Esophagus muscularis mucosa (tissue), 4 donors: ENCODE measurements at regions not wholly inside any gene's neighbourhood (a gene's known extent, or its start where the extent isn't known, plus 50 kb on each side); places are given as distances from the start of the nearest gene placed in this dataset.

Experiments used
- DNase-seq: peaks from one replicate; pipeline ENCODE4 v3.0.0-alpha.2; 2017; ENCODE audit errors: extremely low spot score
- H3K27ac ChIP-seq, 4 donors: fragments of 200-600 bp; sonication (generic); replicated peaks in 1 of 4; 1 replicate in 3 of 4; 2 replicates in 1 of 4; pipeline ENCODE4 v1.5.1; 2016 to 2019; ENCODE audit warnings: mild to moderate bottlenecking in 1 of 4
- H3K27me3 ChIP-seq, 4 donors: fragments of 200-600 bp; sonication (generic); one replicate each; pipeline versions ENCODE4 v1.5.1 to v1.6.0; 2016 to 2019
- H3K36me3 ChIP-seq, 4 donors: fragments of 200-600 bp; sonication (generic); one replicate each; pipeline ENCODE4 v1.5.1; 2016 to 2019
- H3K4me1 ChIP-seq, 4 donors: fragments of 200-600 bp; sonication (generic); one replicate each; pipeline ENCODE4 v1.5.1; 2016 to 2019
- H3K4me3 ChIP-seq, 4 donors: fragments of 200-600 bp; sonication (generic); 1 replicate in 2 of 4; 2 replicates in 2 of 4; pipeline ENCODE4 v1.5.1; 2016 to 2019; ENCODE audit warnings: mild to moderate bottlenecking in 4 of 4, moderate library complexity in 1 of 4
- H3K9me3 ChIP-seq, 4 donors: fragments of 200-600 bp; sonication (generic); 1 replicate in 3 of 4; 2 replicates in 1 of 4; pipeline ENCODE4 v1.5.1; 2016 to 2019
- CTCF ChIP-seq, 3 experiments: fragments of 200-600 bp in 2 of 3; fragments of 450-650 bp in 1 of 3; sonication (generic) in 2 of 3; IDR thresholded peaks; one replicate each; pipeline ENCODE4 v1.5.1; 2017 to 2019; ENCODE audit warnings: antibody characterized with exemption in 3 of 3, mild to moderate bottlenecking in 2 of 3, moderate library complexity in 1 of 3
- EP300 ChIP-seq: sonication (generic); formaldehyde crosslinking; IDR thresholded peaks from one replicate; pipeline ENCODE4 v1.6.1; 2017; ENCODE audit warnings: antibody characterized with exemption
- POLR2A ChIP-seq: fragments of 450-650 bp; IDR thresholded peaks from one replicate; pipeline ENCODE4 v1.6.1; 2017; ENCODE audit warnings: antibody characterized with exemption, moderate library complexity, mild to moderate bottlenecking, low read depth
- POLR2AphosphoS5 ChIP-seq, 2 donors: sonication (generic); formaldehyde crosslinking; IDR thresholded peaks; one replicate each; pipeline ENCODE4 v1.6.1; 2017; ENCODE audit warnings: antibody characterized with exemption in 2 of 2
- WGBS: methylation state at CpG from one replicate; pipeline ENCODE4 v1.1.5; 2018; 5-methylcytosine and 5-hydroxymethylcytosine counted together
- intact Hi-C: fragments of 100-400 bp; cut with DNase I; formaldehyde crosslinking; loops from one replicate; pipeline ENCODE4 v1.15.1; 2023

GRCh38 chr21:35170818-35171217 lies 121.7 kb upstream of the RUNX1 start:
- no peak for DNase-seq
- H3K9me3 ChIP-seq = no peaks in the 10 kb centered on the region
- no peaks in the 10 kb centered on the region for H3K4me1 ChIP-seq
- H3K27ac ChIP-seq = no peak overlapping the region
- no peaks in the 10 kb centered on the region for H3K36me3 ChIP-seq
- intact Hi-C loops = no loop called here
- H3K27me3 ChIP-seq = peaks cover 0 to 26% (median 0%) of the 10 kb centered on the region in 4 donors
- TF ChIP-seq CTCF (IDR thresholded peaks at IDR 0.05) = no peak
- no peak for TF ChIP-seq EP300
- TF ChIP-seq POLR2AphosphoS5 (IDR thresholded peaks at IDR 0.05) = no peak
- TF ChIP-seq POLR2A = no peak
- 82% methylated on average over 4 of the region's 4 CpGs for WGBS
- no peak overlapping the region for H3K4me3 ChIP-seq

GRCh38 chr21:35170244-35170643 lies 121.1 kb upstream of the RUNX1 start:
- Histone ChIP-seq H3K9me3 (no peaks in the 10 kb centered on the region), H3K27me3 (peaks cover 0 to 26% (median 0%) of the 10 kb centered on the region in 4 donors), H3K27ac (no peak overlapping the region), H3K4me1 (no peaks in the 10 kb centered on the region), H3K36me3 (no peaks in the 10 kb centered on the region), H3K4me3 (no peak overlapping the region)
- no peak for DNase-seq
- intact Hi-C loops = no loop called here
- WGBS = 100% methylated on average over 1 of the region's 1 CpG
- TF ChIP-seq POLR2A = no peak
- TF ChIP-seq EP300 = no peak
- TF ChIP-seq CTCF (IDR thresholded peaks at IDR 0.05) = no peak
- no peak for TF ChIP-seq POLR2AphosphoS5 (IDR thresholded peaks at IDR 0.05)

- intact Hi-C loops = no loop called here
- WGBS = 67% methylated on average over 1 of the region's 1 CpG
- Histone ChIP-seq H3K27ac (no peak overlapping the region), H3K4me1 (no peaks in the 10 kb centered on the region), H3K36me3 (no peaks in the 10 kb centered on the region), H3K9me3 (no peaks in the 10 kb centered on the region), H3K27me3 (peaks cover 0 to 26% (median 0%) of the 10 kb centered on the region in 4 donors), H3K4me3 (no peak overlapping the region)
- TF ChIP-seq EP300 = no peak
- no peak for TF ChIP-seq POLR2A
- no peak for TF ChIP-seq POLR2AphosphoS5 (IDR thresholded peaks at IDR 0.05)
- no peak for TF ChIP-seq CTCF (IDR thresholded peaks at IDR 0.05)
- DNase-seq = no peak
These were observed 120.5 kb upstream of the RUNX1 start for GRCh38 chr21:35169574-35169973.

GRCh38 chr21:35168735-35169134 lies 119.6 kb upstream of the RUNX1 start:
- DNase-seq = no peak
- H3K36me3 ChIP-seq = no peaks in the 10 kb centered on the region
- intact Hi-C loops = no loop called here
- H3K27ac ChIP-seq = no peak overlapping the region
- H3K9me3 ChIP-seq = no peaks in the 10 kb centered on the region
- H3K27me3 ChIP-seq = peaks cover 0 to 26% (median 0%) of the 10 kb centered on the region in 4 donors
- 66% methylated on average over 4 of the region's 4 CpGs for WGBS
- no peaks in the 10 kb centered on the region for H3K4me1 ChIP-seq
- TF ChIP-seq POLR2A (no peak), EP300 (no peak), POLR2AphosphoS5 (IDR thresholded peaks at IDR 0.05) (no peak), CTCF (IDR thresholded peaks at IDR 0.05) (no peak)
- no peak overlapping the region for H3K4me3 ChIP-seq

GRCh38 chr21:35164971-35165483 lies 115.9 kb upstream of the RUNX1 start:
- WGBS = 82% methylated on average over 3 of the region's 3 CpGs
- Histone ChIP-seq H3K9me3 (no peaks in the 10 kb centered on the region), H3K36me3 (no peaks in the 10 kb centered on the region), H3K4me3 (no peak overlapping the region), H3K4me1 (no peaks in the 10 kb centered on the region), H3K27me3 (peaks cover 0 to 17% (median 0%) of the 10 kb centered on the region in 4 donors), H3K27ac (no peak overlapping the region)
- intact Hi-C loops = no loop called here
- no peak for TF ChIP-seq CTCF (IDR thresholded peaks at IDR 0.05)
- no peak for TF ChIP-seq POLR2AphosphoS5 (IDR thresholded peaks at IDR 0.05)
- no peak for TF ChIP-seq POLR2A
- TF ChIP-seq EP300 = no peak
- no peak for DNase-seq
